Central memory CD8-positive, alpha-beta T cell (primary cell): ENCODE measurements at regions not wholly inside any gene's neighbourhood (a gene's known extent, or its start where the extent isn't known, plus 50 kb on each side); places are given as distances from the start of the nearest gene placed in this dataset.
A peak's percentile ranks its signal among the peaks of the same experiment; 100 is the strongest.

Experiments used
- ATAC-seq: fragments of 150-1000 bp; cut with Tn5 transposase; replicated peaks from 2 replicates; pipeline ENCODE4 v1.10.0; 2022; ENCODE audit warnings: mild to moderate bottlenecking, moderate FRiP score, moderate number of reproducible peaks; ENCODE audit not compliant: poor library complexity, severe bottlenecking; ENCODE audit errors: extremely low read depth
- DNase-seq, 2 donors: peaks; one replicate each; pipeline ENCODE4 v3.0.0; 2021; ENCODE audit warnings: low spot score in 2 of 2
- H3K27ac Mint-ChIP-seq: one replicate; pipeline ENCODE4 v1.8.0; 2022; ENCODE audit warnings: low read depth, mild to moderate bottlenecking, moderate library complexity, mixed read lengths
- H3K27me3 Mint-ChIP-seq: one replicate; pipeline ENCODE4 v1.8.0; 2022; ENCODE audit warnings: mixed read lengths
- H3K36me3 Mint-ChIP-seq: one replicate; pipeline ENCODE4 v1.8.0; 2022; ENCODE audit warnings: mild to moderate bottlenecking, moderate library complexity, mixed read lengths; ENCODE audit not compliant: insufficient read depth
- H3K4me1 Mint-ChIP-seq: one replicate; pipeline ENCODE4 v1.8.0; 2022; ENCODE audit warnings: mixed read lengths
- H3K4me3 Mint-ChIP-seq: one replicate; pipeline ENCODE4 v1.8.0; 2022; ENCODE audit warnings: mild to moderate bottlenecking, moderate library complexity, mixed read lengths
- H3K9me3 Mint-ChIP-seq: one replicate; pipeline ENCODE4 v1.8.0; 2022; ENCODE audit warnings: mixed read lengths

- ATAC-seq (no peak), DNase-seq (no peak)
- Mint-ChIP-seq H3K27me3 (peaks cover 29% of the 10 kb centered on the region), H3K4me3 (no peak overlapping the region), H3K27ac (no peak overlapping the region), H3K4me1 (no peaks in the 10 kb centered on the region), H3K9me3 (no peaks in the 10 kb centered on the region), H3K36me3 (peaks cover 3% of the 10 kb centered on the region)
These were observed 144.2 kb downstream of the PCSK1 start for GRCh38 chr5:96288845-96289185.

- H3K36me3 Mint-ChIP-seq = peaks cover 3% of the 10 kb centered on the region
- no peak for ATAC-seq
These were observed 144.7 kb downstream of the PCSK1 start for GRCh38 chr5:96288166-96288844.

GRCh38 chr5:96287136-96287535 is 145.9 kb downstream of the PCSK1 start:
- Mint-ChIP-seq H3K36me3 (peaks cover 3% of the 10 kb centered on the region), H3K4me3 (no peak overlapping the region), H3K4me1 (no peaks in the 10 kb centered on the region), H3K9me3 (no peaks in the 10 kb centered on the region), H3K27me3 (peaks cover 16% of the 10 kb centered on the region), H3K27ac (no peak overlapping the region)
- no peak for ATAC-seq
- no peak for DNase-seq

More at GRCh38 chr5:96288166-96288844, 144.7 kb downstream of the PCSK1 start:
- no peaks in the 10 kb centered on the region for H3K4me1 Mint-ChIP-seq
- no peak overlapping the region for H3K4me3 Mint-ChIP-seq
- H3K9me3 Mint-ChIP-seq = no peaks in the 10 kb centered on the region
- no peak overlapping the region for H3K27ac Mint-ChIP-seq
- no peak for DNase-seq
- peaks cover 27% of the 10 kb centered on the region for H3K27me3 Mint-ChIP-seq

GRCh38 chr5:96285823-96286222 is 147.2 kb downstream of the PCSK1 start:
- Mint-ChIP-seq H3K4me3 (no peak overlapping the region), H3K27ac (no peak overlapping the region), H3K36me3 (peaks cover 3% of the 10 kb centered on the region), H3K4me1 (no peaks in the 10 kb centered on the region), H3K27me3 (peaks cover 7% of the 10 kb centered on the region), H3K9me3 (no peaks in the 10 kb centered on the region)
- no peak for ATAC-seq
- no peak for DNase-seq

- Mint-ChIP-seq H3K36me3 (peaks cover 3% of the 10 kb centered on the region), H3K27me3 (peaks cover 7% of the 10 kb centered on the region), H3K27ac (no peak overlapping the region), H3K9me3 (no peaks in the 10 kb centered on the region), H3K4me3 (no peak overlapping the region), H3K4me1 (peaks cover 4% of the 10 kb centered on the region)
- DNase-seq (no peak), ATAC-seq (no peak)
These were observed 148.2 kb downstream of the PCSK1 start for GRCh38 chr5:96284727-96285389.

GRCh38 chr5:96283589-96283988 is 149.5 kb downstream of the PCSK1 start:
- H3K27me3 Mint-ChIP-seq = peaks cover 7% of the 10 kb centered on the region
- no peaks in the 10 kb centered on the region for H3K9me3 Mint-ChIP-seq
- peaks cover 8% of the 10 kb centered on the region for H3K4me1 Mint-ChIP-seq
- H3K36me3 Mint-ChIP-seq = no peaks in the 10 kb centered on the region
- no peak overlapping the region for H3K27ac Mint-ChIP-seq
- ATAC-seq (no peak), DNase-seq (no peak)
- H3K4me3 Mint-ChIP-seq = no peak overlapping the region

GRCh38 chr5:96282020-96282419 is 151.0 kb downstream of the PCSK1 start:
- H3K4me3 Mint-ChIP-seq = no peak overlapping the region
- DNase-seq (no peak), ATAC-seq (no peak)
- H3K36me3 Mint-ChIP-seq = no peaks in the 10 kb centered on the region
- peaks cover 7% of the 10 kb centered on the region for H3K27me3 Mint-ChIP-seq
- no peaks in the 10 kb centered on the region for H3K9me3 Mint-ChIP-seq
- peaks cover 8% of the 10 kb centered on the region for H3K4me1 Mint-ChIP-seq
- H3K27ac Mint-ChIP-seq = no peak overlapping the region

- DNase-seq (no peak), ATAC-seq (no peak)
- Mint-ChIP-seq H3K36me3 (no peaks in the 10 kb centered on the region), H3K4me3 (no peak overlapping the region), H3K9me3 (no peaks in the 10 kb centered on the region), H3K4me1 (peaks cover 8% of the 10 kb centered on the region), H3K27ac (no peak overlapping the region), H3K27me3 (peaks cover 7% of the 10 kb centered on the region)
These were observed 152.1 kb downstream of the PCSK1 start for GRCh38 chr5:96280946-96281393.

- no peak for DNase-seq
These were observed 153.1 kb downstream of the PCSK1 start for GRCh38 chr5:96279801-96280542.

GRCh38 chr5:96278981-96279380 is 154.1 kb downstream of the PCSK1 start:
- Mint-ChIP-seq H3K27me3 (peaks cover 2% of the 10 kb centered on the region), H3K36me3 (no peaks in the 10 kb centered on the region), H3K4me1 (peaks cover 8% of the 10 kb centered on the region), H3K9me3 (no peaks in the 10 kb centered on the region), H3K4me3 (no peak overlapping the region), H3K27ac (no peak overlapping the region)
- no peak for ATAC-seq
- no peak for DNase-seq

More at GRCh38 chr5:96279801-96280542, 153.1 kb downstream of the PCSK1 start:
- H3K27ac Mint-ChIP-seq = no peak overlapping the region
- no peak overlapping the region for H3K4me3 Mint-ChIP-seq
- peaks cover 8% of the 10 kb centered on the region for H3K4me1 Mint-ChIP-seq
- ATAC-seq = peak; percentile 62
- H3K27me3 Mint-ChIP-seq = peaks cover 7% of the 10 kb centered on the region
- H3K36me3 Mint-ChIP-seq = no peaks in the 10 kb centered on the region
- no peaks in the 10 kb centered on the region for H3K9me3 Mint-ChIP-seq

GRCh38 chr5:96275051-96275450 is 158.0 kb downstream of the PCSK1 start:
- Mint-ChIP-seq H3K4me1 (peaks cover 6% of the 10 kb centered on the region), H3K4me3 (no peak overlapping the region)

GRCh38 chr5:96265487-96265886 is 167.6 kb downstream of the PCSK1 start:
- H3K27me3 Mint-ChIP-seq = peaks cover 21% of the 10 kb centered on the region

More at GRCh38 chr5:96275051-96275450, 158.0 kb downstream of the PCSK1 start:
- DNase-seq (no peak), ATAC-seq (no peak)
- Mint-ChIP-seq H3K27ac (no peak overlapping the region), H3K27me3 (no peaks in the 10 kb centered on the region), H3K36me3 (no peaks in the 10 kb centered on the region), H3K9me3 (no peaks in the 10 kb centered on the region)

GRCh38 chr5:96264047-96264446 is 169.0 kb downstream of the PCSK1 start:
- Mint-ChIP-seq H3K27ac (no peak overlapping the region), H3K36me3 (no peaks in the 10 kb centered on the region), H3K4me3 (no peak overlapping the region), H3K27me3 (peaks cover 21% of the 10 kb centered on the region), H3K9me3 (peaks cover 13% of the 10 kb centered on the region), H3K4me1 (no peaks in the 10 kb centered on the region)
- DNase-seq (no peak), ATAC-seq (no peak)

More at GRCh38 chr5:96265487-96265886, 167.6 kb downstream of the PCSK1 start:
- ATAC-seq (no peak), DNase-seq (no peak)
- H3K36me3 Mint-ChIP-seq = no peaks in the 10 kb centered on the region
- H3K4me1 Mint-ChIP-seq = no peaks in the 10 kb centered on the region
- H3K27ac Mint-ChIP-seq = no peak overlapping the region
- no peak overlapping the region for H3K4me3 Mint-ChIP-seq
- peaks cover 18% of the 10 kb centered on the region for H3K9me3 Mint-ChIP-seq
